ENCODE measurements at regions not wholly inside any gene's neighbourhood (a gene's known extent, or its start where the extent isn't known, plus 50 kb on each side); places are given as distances from the start of the nearest gene placed in this dataset.

DNA sequence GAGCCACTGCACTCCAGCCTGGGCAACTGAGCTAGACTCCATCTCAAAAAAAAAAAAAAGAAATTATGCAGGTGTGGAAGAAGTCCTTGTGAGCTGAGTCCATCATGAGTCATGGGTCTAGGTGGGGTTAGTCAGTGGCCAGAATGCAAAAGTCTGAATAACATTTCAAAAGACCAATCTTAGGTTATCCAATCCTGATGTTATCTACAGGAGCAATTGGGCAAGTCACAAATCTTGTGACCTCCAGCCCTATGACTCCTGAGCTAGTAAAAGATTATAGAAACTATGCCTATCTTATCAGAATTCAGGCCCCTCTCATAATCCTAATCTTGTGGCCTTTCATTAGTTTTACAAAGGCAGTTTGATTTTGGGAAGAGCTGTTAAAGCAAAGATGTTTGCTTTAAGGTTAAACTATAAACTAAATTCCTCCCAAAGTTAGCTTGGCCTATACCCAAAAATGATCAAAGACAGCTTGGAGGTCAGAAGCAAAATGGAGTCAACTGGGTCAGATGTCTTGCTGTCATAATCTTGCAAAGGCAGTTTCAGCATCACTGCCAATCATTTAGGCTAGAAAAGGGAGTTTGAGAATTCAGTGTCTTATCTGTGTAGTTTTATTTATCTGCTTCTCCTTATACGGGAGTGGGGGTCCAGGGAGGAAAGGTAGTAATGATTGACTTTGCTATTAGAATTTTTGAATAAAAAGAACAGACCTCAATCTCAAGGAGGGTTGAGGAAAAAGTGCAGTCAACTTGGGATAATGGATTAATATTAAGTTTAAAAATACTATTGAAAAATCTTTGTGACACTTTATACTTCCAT is 71.2 kb upstream of the TRIM24 start:
- TF ChIP-seq SIN3A (IDR thresholded peaks at IDR 0.05; ENCODE audit: borderline replicate concordance, insufficient read depth, low read length) = no peak
- no peak for TF ChIP-seq POLR2AphosphoS5 (IDR thresholded peaks at IDR 0.05; ENCODE audit: low read depth, low read length)
- no peak for TF ChIP-seq FOXP2 (optimal IDR thresholded peaks at IDR 0.05; ENCODE audit: borderline replicate concordance, extremely low read depth, extremely low read length, insufficient read depth)
- TF ChIP-seq, protein P1, sequence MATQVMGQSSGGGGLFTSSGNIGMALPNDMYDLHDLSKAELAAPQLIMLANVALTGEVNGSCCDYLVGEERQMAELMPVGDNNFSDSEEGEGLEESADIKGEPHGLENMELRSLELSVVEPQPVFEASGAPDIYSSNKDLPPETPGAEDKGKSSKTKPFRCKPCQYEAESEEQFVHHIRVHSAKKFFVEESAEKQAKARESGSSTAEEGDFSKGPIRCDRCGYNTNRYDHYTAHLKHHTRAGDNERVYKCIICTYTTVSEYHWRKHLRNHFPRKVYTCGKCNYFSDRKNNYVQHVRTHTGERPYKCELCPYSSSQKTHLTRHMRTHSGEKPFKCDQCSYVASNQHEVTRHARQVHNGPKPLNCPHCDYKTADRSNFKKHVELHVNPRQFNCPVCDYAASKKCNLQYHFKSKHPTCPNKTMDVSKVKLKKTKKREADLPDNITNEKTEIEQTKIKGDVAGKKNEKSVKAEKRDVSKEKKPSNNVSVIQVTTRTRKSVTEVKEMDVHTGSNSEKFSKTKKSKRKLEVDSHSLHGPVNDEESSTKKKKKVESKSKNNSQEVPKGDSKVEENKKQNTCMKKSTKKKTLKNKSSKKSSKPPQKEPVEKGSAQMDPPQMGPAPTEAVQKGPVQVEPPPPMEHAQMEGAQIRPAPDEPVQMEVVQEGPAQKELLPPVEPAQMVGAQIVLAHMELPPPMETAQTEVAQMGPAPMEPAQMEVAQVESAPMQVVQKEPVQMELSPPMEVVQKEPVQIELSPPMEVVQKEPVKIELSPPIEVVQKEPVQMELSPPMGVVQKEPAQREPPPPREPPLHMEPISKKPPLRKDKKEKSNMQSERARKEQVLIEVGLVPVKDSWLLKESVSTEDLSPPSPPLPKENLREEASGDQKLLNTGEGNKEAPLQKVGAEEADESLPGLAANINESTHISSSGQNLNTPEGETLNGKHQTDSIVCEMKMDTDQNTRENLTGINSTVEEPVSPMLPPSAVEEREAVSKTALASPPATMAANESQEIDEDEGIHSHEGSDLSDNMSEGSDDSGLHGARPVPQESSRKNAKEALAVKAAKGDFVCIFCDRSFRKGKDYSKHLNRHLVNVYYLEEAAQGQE (IDR thresholded peaks at IDR 0.05; ENCODE audit: insufficient read depth in 1 of 2, low read depth in 2 of 2, low read length in 2 of 2) = no peak
- no peak for TF ChIP-seq TAF1 (IDR thresholded peaks at IDR 0.05; ENCODE audit: borderline replicate concordance, insufficient read depth, low read length)

- TF ChIP-seq FOXP2 (optimal IDR thresholded peaks at IDR 0.05; ENCODE audit: borderline replicate concordance, extremely low read depth, extremely low read length, insufficient read depth) (no peak), TAF1 (IDR thresholded peaks at IDR 0.05; ENCODE audit: borderline replicate concordance, insufficient read depth, low read length) (no peak), POLR2AphosphoS5 (IDR thresholded peaks at IDR 0.05; ENCODE audit: low read depth, low read length) (no peak), SIN3A (IDR thresholded peaks at IDR 0.05; ENCODE audit: borderline replicate concordance, insufficient read depth, low read length) (no peak)
- TF ChIP-seq, protein P1 (IDR thresholded peaks at IDR 0.05; ENCODE audit: insufficient read depth in 1 of 2, low read depth in 2 of 2, low read length in 2 of 2) = no peak
Measured at GRCh38 chr7:138395763-138396162, 64.3 kb upstream of the TRIM24 start.

- TF ChIP-seq POLR2AphosphoS5 (IDR thresholded peaks at IDR 0.05; ENCODE audit: low read depth, low read length) (no peak), FOXP2 (optimal IDR thresholded peaks at IDR 0.05; ENCODE audit: borderline replicate concordance, extremely low read depth, extremely low read length, insufficient read depth) (no peak), SIN3A (IDR thresholded peaks at IDR 0.05; ENCODE audit: borderline replicate concordance, insufficient read depth, low read length) (no peak)
- TF ChIP-seq, protein P1 (IDR thresholded peaks at IDR 0.05; ENCODE audit: insufficient read depth in 1 of 2, low read depth in 2 of 2, low read length in 2 of 2) = no peak
Measured at GRCh38 chr7:138396251-138397070, 63.6 kb upstream of the TRIM24 start.

DNA sequence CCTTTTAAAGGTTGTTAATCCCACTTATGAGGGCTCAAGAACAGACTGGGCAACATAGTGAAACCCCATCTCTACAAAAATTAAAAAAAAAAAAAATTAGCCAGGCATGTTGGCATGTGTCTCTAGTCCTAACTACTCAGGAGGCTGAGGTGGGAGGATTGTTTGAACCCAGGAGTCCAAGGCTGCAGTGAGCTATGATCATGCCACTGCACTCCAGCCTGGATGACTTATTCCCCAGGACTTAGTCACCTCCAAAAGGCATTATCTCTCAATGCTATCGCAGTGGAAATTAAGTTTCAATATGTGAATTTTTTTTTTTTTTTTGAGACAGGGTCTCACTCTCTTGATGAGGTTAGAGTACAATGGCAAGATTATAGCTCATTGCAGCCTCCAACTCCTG is 61.2 kb upstream of the TRIM24 start:
- no peak for TF ChIP-seq POLR2AphosphoS5 (IDR thresholded peaks at IDR 0.05; ENCODE audit: low read depth, low read length)
- TF ChIP-seq FOXP2 (optimal IDR thresholded peaks at IDR 0.05; ENCODE audit: borderline replicate concordance, extremely low read depth, extremely low read length, insufficient read depth) = no peak
- no peak for TF ChIP-seq TAF1 (IDR thresholded peaks at IDR 0.05; ENCODE audit: borderline replicate concordance, insufficient read depth, low read length)
- no peak for TF ChIP-seq SIN3A (IDR thresholded peaks at IDR 0.05; ENCODE audit: borderline replicate concordance, insufficient read depth, low read length)
- TF ChIP-seq, protein P1 (IDR thresholded peaks at IDR 0.05; ENCODE audit: insufficient read depth in 1 of 2, low read depth in 2 of 2, low read length in 2 of 2) = no peak
